ENCODE measurements at regions not wholly inside any gene's neighbourhood (a gene's known extent, or its start where the extent isn't known, plus 50 kb on each side); places are given as distances from the start of the nearest gene placed in this dataset.

- TF ChIP-seq POLR2A (IDR thresholded peaks at IDR 0.05): no peak
- TF ChIP-seq CTCF (IDR thresholded peaks at IDR 0.05 in 4 of 5, conservative IDR thresholded peaks at IDR 0.05 in 1 of 5): no peak
Observed at GRCh38 chr1:117694543-117694942, 88.7 kb downstream of the TENT5C start.

Measured in gastrocnemius medialis (tissue), 4 donors.